ENCODE measurements at regions not wholly inside any gene's neighbourhood (a gene's known extent, or its start where the extent isn't known, plus 50 kb on each side); places are given as distances from the start of the nearest gene placed in this dataset.

DNA sequence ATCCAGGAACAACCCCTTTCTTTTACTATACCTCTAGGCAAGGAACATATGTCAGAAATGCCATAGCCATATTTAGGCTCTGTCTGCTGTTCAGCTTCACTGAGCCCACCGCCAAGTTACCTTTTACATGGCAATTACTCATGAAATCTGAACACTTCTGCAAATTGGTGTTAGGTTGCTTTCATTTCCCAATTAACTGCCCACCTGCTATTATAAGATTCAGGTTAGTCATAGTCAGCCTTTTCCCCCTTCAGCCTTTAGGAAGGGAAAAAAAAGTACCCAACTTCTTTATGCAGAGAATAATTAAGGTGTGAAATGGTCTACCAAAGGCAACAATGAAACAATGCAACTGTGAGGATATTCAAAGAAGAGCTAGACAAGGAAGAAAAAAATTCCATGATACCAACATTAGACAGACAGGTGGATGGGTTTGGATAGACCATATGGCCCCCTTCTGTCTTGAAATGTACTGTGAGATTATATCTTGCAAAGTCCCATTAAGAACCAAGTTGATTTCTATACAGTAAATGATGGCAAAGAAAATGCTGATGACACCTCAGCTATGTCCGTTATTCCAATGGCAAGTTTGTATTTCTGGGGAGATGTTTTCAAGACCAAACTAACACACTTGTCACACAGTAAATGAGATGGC, 442.1 kb upstream of the NRP1 start:
- TF ChIP-seq, protein P1, sequence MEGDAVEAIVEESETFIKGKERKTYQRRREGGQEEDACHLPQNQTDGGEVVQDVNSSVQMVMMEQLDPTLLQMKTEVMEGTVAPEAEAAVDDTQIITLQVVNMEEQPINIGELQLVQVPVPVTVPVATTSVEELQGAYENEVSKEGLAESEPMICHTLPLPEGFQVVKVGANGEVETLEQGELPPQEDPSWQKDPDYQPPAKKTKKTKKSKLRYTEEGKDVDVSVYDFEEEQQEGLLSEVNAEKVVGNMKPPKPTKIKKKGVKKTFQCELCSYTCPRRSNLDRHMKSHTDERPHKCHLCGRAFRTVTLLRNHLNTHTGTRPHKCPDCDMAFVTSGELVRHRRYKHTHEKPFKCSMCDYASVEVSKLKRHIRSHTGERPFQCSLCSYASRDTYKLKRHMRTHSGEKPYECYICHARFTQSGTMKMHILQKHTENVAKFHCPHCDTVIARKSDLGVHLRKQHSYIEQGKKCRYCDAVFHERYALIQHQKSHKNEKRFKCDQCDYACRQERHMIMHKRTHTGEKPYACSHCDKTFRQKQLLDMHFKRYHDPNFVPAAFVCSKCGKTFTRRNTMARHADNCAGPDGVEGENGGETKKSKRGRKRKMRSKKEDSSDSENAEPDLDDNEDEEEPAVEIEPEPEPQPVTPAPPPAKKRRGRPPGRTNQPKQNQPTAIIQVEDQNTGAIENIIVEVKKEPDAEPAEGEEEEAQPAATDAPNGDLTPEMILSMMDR (IDR thresholded peaks at IDR 0.05) = no peak
- no peak for TF ChIP-seq POLR2A (IDR thresholded peaks at IDR 0.05)

Data from uterus (tissue), 2 donors.